MM.1S (cell line): ENCODE measurements at regions not wholly inside any gene's neighbourhood (a gene's known extent, or its start where the extent isn't known, plus 50 kb on each side); places are given as distances from the start of the nearest gene placed in this dataset.

Source experiments
- DNase-seq: peaks from one replicate; pipeline ENCODE4 v3.0.0-alpha.2; 2015
- H2AFZ ChIP-seq: fragments of 300-600 bp; sonication (generic); 2 replicates; pipeline ENCODE4 v1.6.0; 2016; ENCODE audit warnings: antibody characterized with exemption, low read length
- H3F3A ChIP-seq: fragments of 300-600 bp; sonication (generic); 2 replicates; pipeline ENCODE4 v1.6.1; 2016; ENCODE audit warnings: mild to moderate bottlenecking, antibody characterized with exemption, low read length, moderate library complexity, mixed read lengths; ENCODE audit not compliant: insufficient read depth
- H3K27ac ChIP-seq: fragments of 300-600 bp; sonication (generic); 2 replicates; pipeline ENCODE4 v1.5.1; 2016; ENCODE audit warnings: mild to moderate bottlenecking, low read length
- H3K27me3 ChIP-seq: fragments of 300-600 bp; sonication (generic); replicated peaks from 2 replicates; pipeline ENCODE4 v1.6.0; 2016; ENCODE audit warnings: low read length; ENCODE audit not compliant: insufficient read depth
- H3K36me3 ChIP-seq: fragments of 300-600 bp; sonication (generic); replicated peaks from 2 replicates; pipeline ENCODE4 v1.6.1; 2016; ENCODE audit warnings: mild to moderate bottlenecking, low read length, mixed read lengths; ENCODE audit not compliant: insufficient read depth
- H3K4me1 ChIP-seq: fragments of 300-600 bp; sonication (generic); 2 replicates; pipeline ENCODE4 v1.6.1; 2016; ENCODE audit warnings: low read length, mixed read lengths
- H3K4me2 ChIP-seq: fragments of 300-600 bp; sonication (generic); 2 replicates; pipeline ENCODE4 v1.6.0; 2016; ENCODE audit warnings: low read depth, low read length
- H3K4me3 ChIP-seq: fragments of 300-600 bp; sonication (generic); 2 replicates; pipeline ENCODE4 v1.5.1; 2016; ENCODE audit warnings: low read length, mixed read lengths
- H3K79me2 ChIP-seq: fragments of 300-600 bp; sonication (generic); 2 replicates; pipeline ENCODE4 v1.6.1; 2016; ENCODE audit warnings: mixed run types, low read length, mixed read lengths
- H3K9ac ChIP-seq: fragments of 300-600 bp; sonication (generic); 2 replicates; pipeline ENCODE4 v1.6.1; 2016; ENCODE audit warnings: low read length, mixed read lengths
- H3K9me2 ChIP-seq: fragments of 300-600 bp; sonication (generic); replicated peaks from 2 replicates; pipeline ENCODE4 v1.6.1; 2016; ENCODE audit warnings: mild to moderate bottlenecking, low read length, mixed read lengths; ENCODE audit not compliant: insufficient read depth
- H3K9me3 ChIP-seq: fragments of 300-600 bp; sonication (generic); replicated peaks from 2 replicates; pipeline ENCODE4 v1.6.1; 2016; ENCODE audit warnings: mild to moderate bottlenecking, low read length, mixed read lengths; ENCODE audit not compliant: insufficient read depth
- H4K20me1 ChIP-seq: fragments of 300-600 bp; sonication (generic); 2 replicates; pipeline ENCODE4 v1.6.1; 2016; ENCODE audit warnings: mild to moderate bottlenecking, low read length, moderate library complexity, mixed read lengths; ENCODE audit not compliant: insufficient read depth
- EZH2 ChIP-seq: fragments of 300-600 bp; sonication (generic); optimal IDR thresholded peaks from 2 replicates; pipeline ENCODE3; 2017; ENCODE audit warnings: low read depth, mild to moderate bottlenecking, antibody characterized with exemption, low read length, mixed read lengths
- EZH2phosphoT487 ChIP-seq: fragments of 300-600 bp; sonication (generic); IDR thresholded peaks from 2 replicates; pipeline ENCODE4 v1.6.1; 2018; ENCODE audit warnings: antibody characterized with exemption, low read length
- TF ChIP-seq, protein P1 (sequence below): fragments of 300-600 bp; sonication (generic); IDR thresholded peaks from 2 replicates; pipeline ENCODE4 v1.5.1; 2016; ENCODE audit warnings: antibody characterized with exemption, low read length, mixed read lengths

DNA sequence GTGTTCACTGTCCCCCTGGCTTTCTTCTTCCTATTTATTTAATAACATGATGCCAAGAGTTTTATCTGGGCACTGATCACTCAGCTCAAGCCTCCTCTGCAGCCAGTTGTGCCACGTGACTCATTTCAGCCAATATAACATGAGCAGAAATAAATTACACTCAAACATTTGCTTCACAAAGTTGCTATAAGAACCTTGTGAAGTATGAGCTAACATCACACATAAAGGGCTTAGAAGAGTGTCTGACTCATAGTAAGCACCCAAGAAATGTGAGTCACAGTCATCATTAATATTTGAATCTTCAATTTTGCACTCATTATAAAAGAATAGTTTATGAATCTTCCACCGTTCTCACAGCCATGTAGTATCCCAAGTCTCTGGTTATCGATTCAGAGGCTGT, 414.6 kb upstream of the NPVF start:
- TF ChIP-seq, protein P1, sequence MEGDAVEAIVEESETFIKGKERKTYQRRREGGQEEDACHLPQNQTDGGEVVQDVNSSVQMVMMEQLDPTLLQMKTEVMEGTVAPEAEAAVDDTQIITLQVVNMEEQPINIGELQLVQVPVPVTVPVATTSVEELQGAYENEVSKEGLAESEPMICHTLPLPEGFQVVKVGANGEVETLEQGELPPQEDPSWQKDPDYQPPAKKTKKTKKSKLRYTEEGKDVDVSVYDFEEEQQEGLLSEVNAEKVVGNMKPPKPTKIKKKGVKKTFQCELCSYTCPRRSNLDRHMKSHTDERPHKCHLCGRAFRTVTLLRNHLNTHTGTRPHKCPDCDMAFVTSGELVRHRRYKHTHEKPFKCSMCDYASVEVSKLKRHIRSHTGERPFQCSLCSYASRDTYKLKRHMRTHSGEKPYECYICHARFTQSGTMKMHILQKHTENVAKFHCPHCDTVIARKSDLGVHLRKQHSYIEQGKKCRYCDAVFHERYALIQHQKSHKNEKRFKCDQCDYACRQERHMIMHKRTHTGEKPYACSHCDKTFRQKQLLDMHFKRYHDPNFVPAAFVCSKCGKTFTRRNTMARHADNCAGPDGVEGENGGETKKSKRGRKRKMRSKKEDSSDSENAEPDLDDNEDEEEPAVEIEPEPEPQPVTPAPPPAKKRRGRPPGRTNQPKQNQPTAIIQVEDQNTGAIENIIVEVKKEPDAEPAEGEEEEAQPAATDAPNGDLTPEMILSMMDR = no peak
- TF ChIP-seq EZH2 = no peak
- no peak for TF ChIP-seq EZH2phosphoT487
- no peak overlapping the region for H3K27ac ChIP-seq
- no peak for DNase-seq

DNA sequence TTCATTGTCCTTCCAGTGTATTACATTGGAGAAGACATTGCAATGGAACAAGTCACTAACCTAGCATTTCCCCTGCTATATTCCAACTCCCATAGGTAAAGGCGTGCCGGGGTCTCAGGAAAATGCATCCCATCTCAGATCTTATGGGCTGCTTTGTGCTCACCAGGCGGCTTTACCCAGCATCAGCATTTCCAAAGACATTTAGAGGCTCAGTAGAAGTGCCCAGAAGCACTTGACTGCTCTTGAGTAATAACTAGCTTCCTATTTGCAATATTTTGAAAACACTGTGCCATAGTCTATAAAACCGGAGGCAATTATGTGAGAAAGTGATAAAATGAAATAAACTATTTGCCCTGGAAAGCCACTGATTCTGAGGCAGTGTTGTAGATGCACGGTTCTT, 415.0 kb upstream of the NPVF start:
- no peak overlapping the region for H3K4me3 ChIP-seq
- H3F3A ChIP-seq = no peaks in the 10 kb centered on the region
- no peaks in the 10 kb centered on the region for H3K9me2 ChIP-seq
- no peak for DNase-seq
- H3K27ac ChIP-seq = no peak overlapping the region
- H3K79me2 ChIP-seq = no peaks in the 10 kb centered on the region
- no peaks in the 10 kb centered on the region for H3K27me3 ChIP-seq
- H3K4me1 ChIP-seq = no peaks in the 10 kb centered on the region
- H3K9ac ChIP-seq = no peak overlapping the region
- no peaks in the 10 kb centered on the region for H3K36me3 ChIP-seq
- H2AFZ ChIP-seq = no peak overlapping the region
- no peaks in the 10 kb centered on the region for H3K9me3 ChIP-seq
- TF ChIP-seq EZH2phosphoT487 (no peak), EZH2 (no peak)
- TF ChIP-seq, protein P1 = no peak
- no peak overlapping the region for H3K4me2 ChIP-seq
- H4K20me1 ChIP-seq = no peaks in the 10 kb centered on the region

More for the DNA sequence above, 414.6 kb upstream of the NPVF start:
- Histone ChIP-seq H3K36me3 (no peaks in the 10 kb centered on the region), H2AFZ (no peak overlapping the region), H3K9me2 (no peaks in the 10 kb centered on the region), H3K9me3 (no peaks in the 10 kb centered on the region), H3F3A (no peaks in the 10 kb centered on the region), H3K4me2 (no peak overlapping the region), H3K4me3 (no peak overlapping the region), H3K9ac (no peak overlapping the region), H3K4me1 (no peaks in the 10 kb centered on the region), H3K27me3 (no peaks in the 10 kb centered on the region), H3K79me2 (no peaks in the 10 kb centered on the region), H4K20me1 (no peaks in the 10 kb centered on the region)

- no peaks in the 10 kb centered on the region for H3K9me2 ChIP-seq
- no peaks in the 10 kb centered on the region for H3K27me3 ChIP-seq
- no peaks in the 10 kb centered on the region for H3K36me3 ChIP-seq
- no peak overlapping the region for H2AFZ ChIP-seq
- H3K79me2 ChIP-seq = no peaks in the 10 kb centered on the region
- no peaks in the 10 kb centered on the region for H3F3A ChIP-seq
- no peaks in the 10 kb centered on the region for H3K9me3 ChIP-seq
- H3K4me3 ChIP-seq = no peak overlapping the region
- H3K27ac ChIP-seq = no peak overlapping the region
- H4K20me1 ChIP-seq = no peaks in the 10 kb centered on the region
- DNase-seq = no peak
- H3K4me2 ChIP-seq = no peak overlapping the region
- TF ChIP-seq EZH2 = no peak
- TF ChIP-seq EZH2phosphoT487 = no peak
- TF ChIP-seq, protein P1 = no peak
- no peaks in the 10 kb centered on the region for H3K4me1 ChIP-seq
- no peak overlapping the region for H3K9ac ChIP-seq
These were observed 415.6 kb upstream of the NPVF start for GRCh38 chr7:25643770-25644394.
